MM.1S (cell line): ENCODE measurements at regions not wholly inside any gene's neighbourhood (a gene's known extent, or its start where the extent isn't known, plus 50 kb on each side); places are given as distances from the start of the nearest gene placed in this dataset.
"Not testable (repeated sequence)": the region's sequence is repeated elsewhere in the genome, so short reads cannot be mapped to it uniquely, and the experiment has no call there.

ENCODE experiments used
- DNase-seq: peaks from one replicate; pipeline ENCODE4 v3.0.0-alpha.2; 2015
- H2AFZ ChIP-seq: fragments of 300-600 bp; sonication (generic); 2 replicates; pipeline ENCODE4 v1.6.0; 2016; ENCODE audit warnings: antibody characterized with exemption, low read length
- H3F3A ChIP-seq: fragments of 300-600 bp; sonication (generic); 2 replicates; pipeline ENCODE4 v1.6.1; 2016; ENCODE audit warnings: mild to moderate bottlenecking, antibody characterized with exemption, low read length, moderate library complexity, mixed read lengths; ENCODE audit not compliant: insufficient read depth
- H3K27ac ChIP-seq: fragments of 300-600 bp; sonication (generic); 2 replicates; pipeline ENCODE4 v1.5.1; 2016; ENCODE audit warnings: mild to moderate bottlenecking, low read length
- H3K27me3 ChIP-seq: fragments of 300-600 bp; sonication (generic); replicated peaks from 2 replicates; pipeline ENCODE4 v1.6.0; 2016; ENCODE audit warnings: low read length; ENCODE audit not compliant: insufficient read depth
- H3K36me3 ChIP-seq: fragments of 300-600 bp; sonication (generic); replicated peaks from 2 replicates; pipeline ENCODE4 v1.6.1; 2016; ENCODE audit warnings: mild to moderate bottlenecking, low read length, mixed read lengths; ENCODE audit not compliant: insufficient read depth
- H3K4me1 ChIP-seq: fragments of 300-600 bp; sonication (generic); 2 replicates; pipeline ENCODE4 v1.6.1; 2016; ENCODE audit warnings: low read length, mixed read lengths
- H3K4me2 ChIP-seq: fragments of 300-600 bp; sonication (generic); 2 replicates; pipeline ENCODE4 v1.6.0; 2016; ENCODE audit warnings: low read depth, low read length
- H3K4me3 ChIP-seq: fragments of 300-600 bp; sonication (generic); 2 replicates; pipeline ENCODE4 v1.5.1; 2016; ENCODE audit warnings: low read length, mixed read lengths
- H3K79me2 ChIP-seq: fragments of 300-600 bp; sonication (generic); 2 replicates; pipeline ENCODE4 v1.6.1; 2016; ENCODE audit warnings: mixed run types, low read length, mixed read lengths
- H3K9ac ChIP-seq: fragments of 300-600 bp; sonication (generic); 2 replicates; pipeline ENCODE4 v1.6.1; 2016; ENCODE audit warnings: low read length, mixed read lengths
- H3K9me2 ChIP-seq: fragments of 300-600 bp; sonication (generic); replicated peaks from 2 replicates; pipeline ENCODE4 v1.6.1; 2016; ENCODE audit warnings: mild to moderate bottlenecking, low read length, mixed read lengths; ENCODE audit not compliant: insufficient read depth
- H3K9me3 ChIP-seq: fragments of 300-600 bp; sonication (generic); replicated peaks from 2 replicates; pipeline ENCODE4 v1.6.1; 2016; ENCODE audit warnings: mild to moderate bottlenecking, low read length, mixed read lengths; ENCODE audit not compliant: insufficient read depth
- H4K20me1 ChIP-seq: fragments of 300-600 bp; sonication (generic); 2 replicates; pipeline ENCODE4 v1.6.1; 2016; ENCODE audit warnings: mild to moderate bottlenecking, low read length, moderate library complexity, mixed read lengths; ENCODE audit not compliant: insufficient read depth
- EZH2 ChIP-seq: fragments of 300-600 bp; sonication (generic); optimal IDR thresholded peaks from 2 replicates; pipeline ENCODE3; 2017; ENCODE audit warnings: low read depth, mild to moderate bottlenecking, antibody characterized with exemption, low read length, mixed read lengths
- EZH2phosphoT487 ChIP-seq: fragments of 300-600 bp; sonication (generic); IDR thresholded peaks from 2 replicates; pipeline ENCODE4 v1.6.1; 2018; ENCODE audit warnings: antibody characterized with exemption, low read length
- TF ChIP-seq, protein P1 (sequence below): fragments of 300-600 bp; sonication (generic); IDR thresholded peaks from 2 replicates; pipeline ENCODE4 v1.5.1; 2016; ENCODE audit warnings: antibody characterized with exemption, low read length, mixed read lengths

DNA sequence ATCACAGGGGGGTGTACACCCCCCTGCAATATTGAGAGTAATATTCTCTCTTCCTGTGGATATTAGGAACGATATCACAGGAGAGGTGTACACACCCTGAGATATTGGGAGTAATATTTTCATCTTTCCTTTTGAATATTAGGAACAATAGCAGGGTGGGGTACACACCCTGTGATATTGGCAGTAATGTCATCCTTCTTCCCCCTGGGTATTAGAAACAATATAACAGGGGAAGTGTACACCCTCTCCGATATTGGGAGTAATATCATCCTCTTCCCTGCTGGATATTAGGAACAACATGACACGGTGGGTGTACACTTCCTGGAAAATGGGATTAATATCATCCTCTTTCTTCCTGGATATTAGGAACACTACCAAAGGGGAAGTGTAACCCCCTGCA lies 57.8 kb upstream of the CEACAM21 start:
- Histone ChIP-seq H3K4me3 (no peak overlapping the region), H3K9me2 (no peaks in the 10 kb centered on the region), H3F3A (peaks cover 15% of the 10 kb centered on the region; the same call in 1 of the 2 replicates), H3K27ac (no peak overlapping the region), H3K4me2 (no peak overlapping the region), H3K9ac (no peak overlapping the region), H3K9me3 (no peaks in the 10 kb centered on the region), H3K36me3 (no peaks in the 10 kb centered on the region), H3K27me3 (0 out of 2 replicates have a peak, but pooled peaks cover 6% of the 10 kb centered on the region), H2AFZ (no peak overlapping the region), H3K4me1 (peaks cover 28% of the 10 kb centered on the region), H3K79me2 (no peaks in the 10 kb centered on the region), H4K20me1 (no peaks in the 10 kb centered on the region)
- DNase-seq, result no peak
- TF ChIP-seq EZH2phosphoT487, result no peak
- TF ChIP-seq, protein P1, sequence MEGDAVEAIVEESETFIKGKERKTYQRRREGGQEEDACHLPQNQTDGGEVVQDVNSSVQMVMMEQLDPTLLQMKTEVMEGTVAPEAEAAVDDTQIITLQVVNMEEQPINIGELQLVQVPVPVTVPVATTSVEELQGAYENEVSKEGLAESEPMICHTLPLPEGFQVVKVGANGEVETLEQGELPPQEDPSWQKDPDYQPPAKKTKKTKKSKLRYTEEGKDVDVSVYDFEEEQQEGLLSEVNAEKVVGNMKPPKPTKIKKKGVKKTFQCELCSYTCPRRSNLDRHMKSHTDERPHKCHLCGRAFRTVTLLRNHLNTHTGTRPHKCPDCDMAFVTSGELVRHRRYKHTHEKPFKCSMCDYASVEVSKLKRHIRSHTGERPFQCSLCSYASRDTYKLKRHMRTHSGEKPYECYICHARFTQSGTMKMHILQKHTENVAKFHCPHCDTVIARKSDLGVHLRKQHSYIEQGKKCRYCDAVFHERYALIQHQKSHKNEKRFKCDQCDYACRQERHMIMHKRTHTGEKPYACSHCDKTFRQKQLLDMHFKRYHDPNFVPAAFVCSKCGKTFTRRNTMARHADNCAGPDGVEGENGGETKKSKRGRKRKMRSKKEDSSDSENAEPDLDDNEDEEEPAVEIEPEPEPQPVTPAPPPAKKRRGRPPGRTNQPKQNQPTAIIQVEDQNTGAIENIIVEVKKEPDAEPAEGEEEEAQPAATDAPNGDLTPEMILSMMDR, result no peak
- TF ChIP-seq EZH2, result no peak

DNA sequence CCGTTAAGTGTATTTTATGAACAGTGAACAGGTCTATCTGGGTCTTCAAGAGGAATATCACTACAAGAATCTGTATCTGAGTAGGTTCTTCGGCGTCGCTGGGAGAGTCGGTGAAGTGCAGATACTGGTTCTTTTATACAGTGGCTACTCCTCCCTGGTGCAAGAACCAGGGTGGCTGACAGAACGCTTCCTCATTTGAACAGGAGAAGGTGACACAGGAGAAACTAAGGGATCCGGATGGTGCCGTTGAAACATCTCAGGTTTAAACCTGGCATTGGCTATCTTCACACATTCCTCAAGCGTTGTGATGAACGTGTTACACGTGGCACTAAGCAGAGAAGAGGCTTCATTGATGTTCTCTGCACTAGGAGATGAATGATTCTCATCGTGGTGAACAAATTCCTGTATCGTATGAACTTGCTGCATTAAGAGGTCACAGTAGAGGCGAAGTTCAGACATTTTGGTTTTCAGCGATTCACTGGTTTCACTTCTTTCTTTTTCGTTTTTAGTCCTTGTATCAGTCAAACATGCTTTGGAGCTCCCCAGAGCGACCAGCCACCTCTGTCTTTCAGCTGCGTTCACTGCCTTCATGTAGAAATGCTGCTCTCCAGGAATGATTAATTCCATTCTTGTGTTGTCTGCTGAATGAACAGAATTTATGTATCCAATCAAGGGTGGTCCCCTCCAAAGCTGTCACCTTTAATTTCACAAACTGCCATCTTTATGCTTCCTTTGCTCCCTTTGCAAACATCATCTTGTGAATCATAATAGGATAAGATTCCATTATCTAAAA lies 54.6 kb upstream of the CEACAM21 start:
- peak overlapping the region; percentile 61 for H3K4me3 ChIP-seq
- H2AFZ ChIP-seq, result peak overlapping the region; percentile 35; the same call in 1 of the 2 replicates
- peak; percentile 45 for DNase-seq
- not testable (repeated sequence) for H4K20me1 ChIP-seq, H3K79me2 ChIP-seq, H3K9me2 ChIP-seq, H3K27me3 ChIP-seq, H3K9me3 ChIP-seq, H3K36me3 ChIP-seq
- H3K9ac ChIP-seq, result peak overlapping the region; percentile 70
- peak overlapping the region; percentile 82 for H3K4me2 ChIP-seq
- H3K27ac ChIP-seq, result peak overlapping the region; percentile 83; the same call in 1 of the 2 replicates
- H3K4me1 ChIP-seq, result peaks cover 25% of the 10 kb centered on the region
- H3F3A ChIP-seq, result peaks cover 15% of the 10 kb centered on the region; the same call in 1 of the 2 replicates

DNA sequence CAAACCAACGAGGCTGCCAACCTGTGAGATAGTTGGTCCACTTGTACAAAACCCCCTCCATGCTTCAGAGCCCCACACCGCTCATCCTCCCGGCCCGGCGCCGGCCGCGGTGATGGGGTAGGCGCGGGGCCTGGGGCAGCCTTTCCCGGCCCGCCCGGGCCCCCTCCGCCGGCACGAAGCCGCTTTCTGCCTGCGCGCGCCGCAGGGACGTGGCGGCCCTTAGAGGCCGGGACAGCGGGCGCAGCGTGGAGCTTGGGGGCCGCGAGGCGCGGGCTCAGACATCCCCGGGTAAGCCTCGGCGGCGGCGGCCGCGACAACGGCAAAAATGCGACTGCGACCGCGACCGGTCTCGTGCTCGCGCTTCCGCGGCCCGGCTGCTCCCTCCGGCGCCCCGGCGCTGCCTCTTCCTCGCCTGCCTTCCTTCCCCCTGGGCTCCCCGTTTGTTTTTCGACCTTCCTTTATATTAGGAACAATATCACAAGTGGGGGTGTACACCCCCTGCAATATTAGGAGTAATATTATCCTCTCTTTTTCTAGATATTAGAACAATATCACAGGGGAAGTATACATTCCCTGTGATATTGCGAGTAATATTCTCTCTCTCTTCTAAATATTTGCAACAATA lies 53.9 kb upstream of the CEACAM21 start:
- Histone ChIP-seq H3K36me3 (no peaks in the 10 kb centered on the region), H3K9ac (peak overlapping the region; percentile 70), H3K27me3 (no peaks in the 10 kb centered on the region; the same call in 1 of the 2 replicates), H3K9me2 (no peaks in the 10 kb centered on the region), H3K4me3 (peak overlapping the region; percentile 61), H3K4me1 (peaks cover 22% of the 10 kb centered on the region), H3K27ac (peak overlapping the region; percentile 83; the same call in 1 of the 2 replicates), H3K79me2 (no peaks in the 10 kb centered on the region), H3K9me3 (no peaks in the 10 kb centered on the region), H4K20me1 (no peaks in the 10 kb centered on the region), H2AFZ (peak overlapping the region; percentile 85), H3F3A (peaks cover 15% of the 10 kb centered on the region; the same call in 1 of the 2 replicates), H3K4me2 (peak overlapping the region; percentile 82)
- no peak for DNase-seq
- no peak for TF ChIP-seq EZH2phosphoT487
- TF ChIP-seq, protein P1, result no peak
- no peak for TF ChIP-seq EZH2
